ENCODE measurements at regions not wholly inside any gene's neighbourhood (a gene's known extent, or its start where the extent isn't known, plus 50 kb on each side); places are given as distances from the start of the nearest gene placed in this dataset.

DNA sequence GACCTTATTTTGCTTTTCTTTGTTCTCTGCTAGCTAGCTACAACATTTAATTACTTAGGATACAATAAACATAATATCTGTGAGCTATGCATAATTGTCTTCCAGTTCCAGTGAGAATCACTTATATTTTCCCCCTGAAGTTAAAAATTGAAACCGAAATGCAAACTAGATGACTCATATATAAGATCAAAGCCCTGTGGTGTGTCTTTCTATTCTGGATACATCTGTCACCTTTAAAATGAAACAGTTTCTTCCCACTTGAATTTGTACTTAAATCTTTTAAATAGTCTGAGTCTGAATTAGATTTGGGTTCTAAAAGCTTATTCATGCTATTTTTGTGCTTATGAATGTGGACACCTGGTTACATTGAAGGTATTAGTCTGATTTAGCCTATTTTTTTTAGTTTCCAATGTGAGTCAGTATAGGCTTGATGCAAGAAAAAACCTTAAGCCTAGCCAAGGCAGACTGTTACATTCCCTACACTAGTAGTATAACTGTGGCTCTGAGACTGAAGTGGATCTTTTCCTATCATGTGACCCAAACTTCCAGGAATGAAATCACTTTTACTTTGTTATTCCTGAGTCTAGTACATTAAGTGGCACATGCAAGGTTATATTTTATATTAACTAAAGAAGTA, 703.5 kb upstream of the RGMB start:
- DNase-seq, result no peak

DNA sequence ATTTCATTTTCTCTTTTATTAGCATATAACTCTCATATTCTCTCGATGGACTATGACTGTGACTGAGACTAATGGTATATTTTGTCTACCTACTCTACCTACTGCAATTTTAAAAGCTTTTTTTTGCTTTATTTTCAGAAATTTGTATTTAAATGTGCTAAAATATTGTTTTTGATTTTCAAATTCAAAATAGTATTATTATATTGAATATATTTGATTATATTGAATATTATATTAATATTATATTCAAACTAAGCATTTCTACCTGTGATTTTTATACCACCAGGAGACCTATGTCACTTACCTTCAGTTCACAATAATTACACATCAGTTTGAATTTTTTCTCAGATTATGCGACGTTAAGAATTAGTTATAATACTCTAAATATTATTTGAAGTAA, 700.5 kb upstream of the RGMB start:
- no peak for DNase-seq

DNA sequence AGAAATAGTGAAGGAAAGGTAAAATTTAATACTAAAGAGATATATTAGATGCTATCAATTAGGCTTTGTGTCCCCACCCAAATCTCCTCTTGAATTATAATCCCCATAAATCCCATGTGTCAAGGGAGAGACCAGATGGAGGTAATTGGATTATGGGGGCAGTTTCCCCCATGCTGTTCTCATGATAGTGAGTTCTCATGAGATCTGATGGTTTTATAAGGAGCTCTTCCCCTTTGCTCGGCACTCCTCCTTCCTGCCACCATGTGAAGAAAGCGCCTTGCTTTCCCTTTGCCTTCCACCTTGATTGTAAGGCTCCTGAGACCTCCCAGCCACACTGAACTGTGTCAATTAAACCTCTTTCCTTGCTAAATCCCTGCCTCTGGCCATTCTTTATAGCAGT, 697.0 kb upstream of the RGMB start:
- no peak for DNase-seq

DNA sequence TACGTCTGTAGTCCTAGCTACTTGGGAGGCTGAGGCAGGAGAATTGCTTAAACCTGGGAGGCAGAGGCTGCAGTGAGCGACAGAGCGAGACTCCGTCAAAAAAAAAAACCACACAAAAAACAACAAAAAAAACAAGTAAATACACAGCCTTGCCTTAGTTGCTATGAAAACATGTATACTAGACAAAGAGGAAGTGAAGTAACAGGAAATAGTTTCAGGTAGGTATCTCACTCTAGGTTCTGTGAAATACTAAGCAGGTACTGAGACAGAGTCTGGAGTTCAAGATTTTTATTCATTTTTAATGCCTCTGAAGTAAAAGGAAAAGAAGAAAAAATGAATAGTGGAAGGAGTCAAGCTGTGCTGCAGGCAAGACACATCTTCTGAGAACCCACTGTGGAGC, 687.9 kb upstream of the RGMB start:
- no peak for DNase-seq

DNA sequence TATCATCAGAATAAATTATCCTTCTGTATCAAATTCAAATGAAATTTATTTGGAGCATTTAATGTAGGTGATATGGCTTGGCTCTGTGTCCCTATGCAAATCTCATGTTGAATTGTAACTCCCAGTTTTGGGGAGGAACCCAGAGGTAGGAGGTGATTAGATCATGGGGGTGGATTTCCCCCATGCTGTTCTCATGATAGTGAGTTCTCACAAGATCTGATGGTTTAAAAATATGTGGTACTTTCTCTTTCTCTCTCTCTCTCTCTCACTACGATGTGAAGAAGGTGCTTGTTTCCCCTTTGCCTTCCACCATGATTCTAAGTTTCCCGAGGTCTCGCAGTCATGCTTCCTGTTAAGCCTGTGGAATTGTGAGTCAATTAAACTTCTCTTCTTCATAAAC, 678.4 kb upstream of the RGMB start:
- DNase-seq, result no peak

DNA sequence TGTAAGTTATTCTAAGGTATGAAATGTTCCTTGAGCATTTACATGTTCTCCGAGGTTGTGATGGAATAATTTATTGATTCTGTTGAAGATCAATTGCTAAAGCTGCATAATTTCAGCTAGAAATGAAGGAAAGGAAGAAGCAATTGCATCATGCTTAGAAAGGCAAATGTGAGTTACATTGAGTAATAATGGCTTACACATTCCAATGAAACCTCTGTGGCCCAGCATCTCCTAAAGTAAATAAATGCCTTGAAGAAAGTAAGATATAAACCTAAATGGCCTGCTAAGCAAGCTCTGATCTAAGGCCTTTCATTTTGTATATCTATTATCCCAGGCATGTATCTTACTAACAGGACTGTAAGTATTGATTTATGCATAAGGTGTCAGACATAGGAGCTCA, 677.3 kb upstream of the RGMB start:
- no peak for DNase-seq

DNA sequence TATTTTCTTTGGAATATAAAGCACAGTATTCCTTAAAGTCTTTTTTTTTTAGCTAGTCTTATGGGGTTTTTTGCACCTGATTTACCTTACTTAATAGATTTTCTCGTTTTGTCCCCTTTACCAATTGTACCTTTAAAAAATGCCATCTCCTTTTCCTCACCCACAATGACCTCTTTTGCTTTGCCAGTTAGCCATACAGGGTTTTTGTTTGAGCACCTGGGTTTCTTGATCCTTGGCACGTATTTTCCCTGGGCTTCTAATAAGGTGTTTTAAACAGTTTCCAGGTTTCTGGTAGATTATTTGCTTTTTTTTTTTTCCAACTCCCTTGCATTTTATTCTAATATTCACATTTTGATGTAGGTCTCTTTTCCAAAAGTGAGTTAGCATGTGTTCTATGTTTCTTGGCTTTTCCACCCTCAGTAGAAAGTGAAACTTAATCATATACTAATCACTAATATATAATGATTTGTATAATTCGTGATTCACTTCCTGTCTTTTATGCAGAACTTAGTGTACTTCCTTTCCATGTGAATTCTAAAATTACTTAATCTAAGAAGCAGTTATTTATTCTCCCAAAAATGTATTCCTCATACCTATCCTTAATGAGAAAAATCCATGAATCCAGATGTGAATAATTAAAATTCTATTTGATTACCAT, 673.9 kb upstream of the RGMB start:
- DNase-seq, result no peak

DNA sequence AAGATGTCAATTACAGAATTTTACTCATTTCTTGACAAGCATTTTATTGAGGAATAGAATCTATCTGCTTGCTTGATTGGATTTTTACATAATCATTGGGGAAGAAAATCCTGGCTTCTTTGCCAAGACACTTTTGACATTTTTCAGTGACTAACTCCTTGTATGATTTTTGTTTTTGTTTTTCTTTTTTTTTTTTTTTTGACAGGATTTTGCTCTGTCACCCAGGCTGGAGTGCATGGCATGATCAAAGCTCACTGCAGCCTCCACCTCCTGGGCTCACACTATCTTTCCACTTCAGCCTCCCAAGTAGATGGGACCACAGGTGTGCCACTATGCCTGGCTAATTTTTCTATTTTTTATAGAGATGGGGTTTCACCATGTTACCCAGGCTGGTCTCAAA, 672.3 kb upstream of the RGMB start:
- DNase-seq, result no peak

DNA sequence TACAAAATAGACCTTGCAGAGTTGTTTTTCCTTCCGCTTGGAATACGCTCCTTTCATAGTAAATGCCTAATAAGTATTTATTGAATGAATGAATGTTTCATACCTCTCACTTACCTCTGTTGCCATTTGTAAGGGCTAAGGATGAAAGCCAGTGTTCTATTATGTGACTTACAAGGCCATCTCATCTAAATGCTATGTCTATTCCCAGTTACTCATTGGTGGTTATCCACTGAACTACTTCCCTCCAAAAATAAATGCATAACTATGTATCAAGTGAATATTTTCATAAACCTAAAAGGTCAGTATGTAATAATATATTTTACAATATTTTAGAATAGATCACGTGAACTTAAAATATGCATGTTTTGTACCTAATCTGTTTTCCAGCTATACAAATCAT, 670.5 kb upstream of the RGMB start:
- no peak for DNase-seq

DNA sequence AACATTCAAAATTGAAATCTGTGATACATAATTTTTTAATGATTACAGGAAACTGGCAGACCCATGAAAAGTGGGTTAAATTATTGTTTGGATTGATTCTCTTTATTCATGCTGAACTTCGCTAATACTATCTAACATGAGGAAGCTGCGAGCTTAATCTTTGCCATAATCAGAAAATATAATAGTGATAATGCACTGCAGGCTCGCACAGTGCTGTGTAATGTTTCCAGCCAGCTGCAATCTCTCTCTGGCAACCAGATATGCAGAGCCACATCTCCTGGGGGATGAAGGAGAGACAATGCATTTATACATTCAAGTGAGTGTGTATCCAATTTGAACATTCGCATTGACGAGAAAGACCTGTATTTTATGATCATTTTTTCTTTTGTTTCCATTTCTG, 669.7 kb upstream of the RGMB start:
- DNase-seq, result no peak

DNA sequence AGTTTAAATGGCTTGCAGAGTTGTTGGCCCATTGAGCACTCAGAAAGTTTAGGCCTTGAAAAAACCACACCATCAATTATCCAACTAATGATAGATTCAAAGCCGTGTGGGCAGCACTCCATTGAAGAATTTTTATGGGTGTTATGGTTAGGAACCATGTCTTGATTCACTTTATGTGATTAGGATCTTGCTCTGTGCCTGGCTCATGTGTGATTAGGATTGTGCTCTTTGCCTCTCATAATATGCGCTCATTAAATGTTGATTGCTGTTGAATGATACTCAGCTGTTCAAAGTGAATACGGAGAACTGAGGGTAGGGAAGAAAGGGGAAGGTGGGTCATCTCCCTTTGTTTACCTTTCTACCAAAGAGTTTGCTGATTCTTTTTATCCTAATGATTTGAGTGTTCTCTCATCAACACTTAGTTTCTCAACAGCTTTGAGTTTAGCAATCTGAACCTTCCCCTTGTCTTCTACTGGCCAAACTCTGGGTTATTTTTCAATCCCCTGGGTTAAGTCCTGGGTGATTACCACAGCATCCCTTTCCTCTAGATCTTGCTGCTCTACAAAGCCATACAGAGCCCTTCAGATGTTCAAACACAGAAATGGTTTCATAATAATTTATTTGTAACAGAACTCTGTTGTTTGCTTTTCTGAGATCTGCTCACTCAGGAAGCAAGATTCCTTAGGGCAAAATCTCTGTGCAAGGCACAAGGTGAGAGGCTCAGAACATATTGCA, 668.8 kb upstream of the RGMB start:
- no peak for DNase-seq

DNA sequence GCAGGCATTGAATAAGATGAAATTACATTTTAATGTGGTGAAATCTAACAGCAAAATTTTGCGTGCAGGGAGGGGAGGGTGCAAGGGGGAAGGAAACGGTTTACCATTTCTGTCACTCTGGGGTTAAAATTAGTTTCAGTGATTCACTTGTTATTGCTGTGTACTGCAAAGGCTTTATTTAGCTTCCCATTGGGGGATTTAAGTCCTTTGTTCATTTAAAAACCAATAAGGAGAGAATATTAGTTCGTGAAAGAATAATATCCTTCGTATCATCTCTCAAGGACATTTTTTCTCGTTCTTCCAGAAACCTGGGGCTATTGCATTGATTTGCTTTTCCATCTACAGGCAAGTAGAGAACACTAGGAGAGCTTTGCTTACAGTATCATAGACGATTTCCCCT, 667.8 kb upstream of the RGMB start:
- DNase-seq, result no peak

DNA sequence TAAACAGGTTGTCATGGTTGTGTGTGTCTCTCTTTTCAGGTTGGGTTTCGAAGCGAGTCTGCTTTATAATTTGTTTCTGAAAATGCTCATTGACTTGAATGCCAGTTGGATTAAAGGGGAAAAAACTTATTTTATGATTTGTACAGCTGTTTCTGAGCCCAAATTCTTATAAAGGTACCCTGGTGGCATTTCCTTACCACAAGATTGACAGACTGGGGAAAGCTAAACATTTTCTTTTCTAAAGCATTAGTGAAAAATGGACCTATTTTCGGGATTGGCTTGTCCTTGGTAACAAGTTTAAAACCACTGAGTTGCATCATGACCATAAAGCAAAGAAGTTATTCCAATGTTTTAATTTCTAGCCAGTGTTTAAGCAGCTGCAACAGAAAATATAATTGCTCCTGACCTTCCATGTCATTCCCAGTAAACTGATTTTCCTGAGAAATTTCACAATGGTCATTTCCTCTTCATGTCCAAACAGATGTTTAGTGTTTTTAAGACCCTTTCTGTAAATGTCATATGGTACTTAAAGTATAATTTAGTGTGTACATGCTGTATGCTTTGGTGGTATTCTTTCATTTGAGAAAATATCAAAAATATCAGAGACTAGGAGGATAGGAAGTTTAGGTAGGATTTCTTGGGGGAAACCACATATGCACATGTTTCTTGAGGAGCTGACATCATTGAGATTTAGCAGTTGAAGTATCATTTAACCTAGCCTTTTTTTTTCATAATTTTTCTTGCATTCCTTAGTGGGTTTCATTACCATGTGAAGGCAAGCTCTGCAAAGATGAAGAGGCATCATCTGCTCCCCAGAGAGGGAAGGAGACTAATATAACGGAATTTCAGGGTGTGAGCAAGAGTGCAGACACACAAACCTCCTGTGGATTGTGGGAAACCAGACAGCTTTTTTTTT, 667.1 kb upstream of the RGMB start:
- no peak for DNase-seq

DNA sequence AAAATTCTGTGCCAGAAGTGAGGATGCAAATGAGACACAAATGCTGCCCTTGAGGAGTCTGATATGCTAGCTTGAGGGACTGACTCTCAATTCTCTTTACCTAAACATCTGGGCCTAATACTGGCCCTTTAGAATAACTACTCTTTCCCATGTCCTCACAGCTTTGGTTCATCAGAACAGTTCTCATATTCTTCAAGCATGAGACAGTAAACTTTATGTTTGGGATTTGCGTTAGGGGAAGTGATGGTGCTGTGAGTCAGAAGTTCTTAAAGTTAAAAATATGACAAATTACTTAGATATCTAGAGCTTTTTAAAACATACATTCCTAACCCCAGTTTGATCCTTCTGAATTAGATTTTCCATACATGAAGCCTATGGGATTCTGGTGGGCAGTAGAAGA, 665.0 kb upstream of the RGMB start:
- no peak for DNase-seq

DNA sequence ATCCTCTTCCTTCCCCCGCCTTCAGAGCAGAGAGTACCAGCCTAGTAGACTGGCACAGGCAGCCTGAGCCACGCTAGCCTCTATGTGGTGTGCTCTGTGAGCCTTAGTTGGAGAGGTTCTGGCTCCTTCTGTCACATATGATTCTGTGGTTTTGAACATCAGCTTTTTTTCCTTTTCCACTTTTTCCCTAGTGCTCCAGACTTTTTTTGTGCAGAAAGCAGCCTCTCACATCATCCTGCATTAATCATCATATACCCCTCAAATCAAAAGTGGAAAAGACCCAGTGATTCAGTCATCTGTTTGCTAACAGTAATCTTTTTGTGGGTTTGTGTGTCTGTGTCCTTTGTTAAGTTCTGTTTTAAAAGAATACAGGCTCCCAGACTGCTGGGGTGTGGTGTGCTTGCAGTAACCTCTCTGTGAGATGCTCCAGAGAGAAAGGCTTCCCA, 663.9 kb upstream of the RGMB start:
- no peak for DNase-seq

DNA sequence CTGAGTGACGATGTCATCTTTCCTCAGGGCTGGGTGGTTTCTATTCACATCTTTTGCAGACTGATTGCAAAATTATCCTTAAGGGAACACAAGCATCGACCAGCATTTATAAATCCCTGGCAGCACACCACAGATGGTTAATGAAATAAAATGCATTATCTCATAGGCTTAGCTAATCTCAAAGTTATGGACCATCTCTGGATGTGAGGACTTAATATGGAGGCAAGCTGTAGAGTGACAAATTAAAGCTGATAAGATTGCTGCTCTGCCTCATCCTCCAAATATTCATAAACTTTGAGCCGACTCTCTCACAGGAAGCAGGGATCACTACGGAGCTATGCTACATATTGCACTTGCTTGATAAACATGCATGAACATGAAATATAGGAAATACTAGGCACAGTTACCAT, 663.2 kb upstream of the RGMB start:
- no peak for DNase-seq

DNA sequence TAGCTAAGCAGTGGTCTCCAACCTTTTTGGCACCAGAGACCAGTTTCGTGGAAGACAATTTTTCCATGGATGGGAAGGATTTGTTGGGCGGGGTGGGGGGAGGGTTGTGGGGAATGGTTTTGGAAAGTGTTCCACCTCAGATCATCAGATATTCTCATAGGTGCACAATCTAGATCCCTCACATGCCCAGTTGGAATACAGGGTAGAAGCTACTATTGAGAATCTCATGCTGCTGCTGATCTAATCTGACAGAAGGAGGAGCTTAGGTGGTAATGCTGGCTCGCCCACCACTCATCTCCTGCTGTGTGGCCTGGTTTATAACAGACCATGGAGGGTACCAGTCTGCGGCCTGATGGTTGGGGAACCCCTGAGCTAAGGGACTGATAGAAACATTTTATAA, 662.7 kb upstream of the RGMB start:
- no peak for DNase-seq

DNA sequence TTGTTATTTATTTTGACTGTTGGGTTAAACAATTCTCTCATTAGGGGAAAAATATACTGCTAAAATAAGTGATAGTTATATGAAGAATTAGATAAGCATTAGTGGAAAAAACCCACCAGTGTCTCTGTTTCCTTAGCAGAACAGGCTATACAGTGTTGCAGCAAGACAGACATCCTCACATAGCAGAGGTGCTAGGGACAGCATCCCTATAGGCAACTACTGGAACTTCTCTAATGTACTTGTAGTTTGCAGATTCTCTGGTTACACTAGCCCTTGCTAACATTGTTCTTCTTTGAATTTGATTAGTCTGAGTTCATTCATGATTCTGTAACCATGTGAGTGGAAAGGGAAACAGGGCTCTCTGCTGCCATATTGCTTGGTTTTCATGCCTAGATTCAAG, 661.8 kb upstream of the RGMB start:
- DNase-seq, result no peak

DNA sequence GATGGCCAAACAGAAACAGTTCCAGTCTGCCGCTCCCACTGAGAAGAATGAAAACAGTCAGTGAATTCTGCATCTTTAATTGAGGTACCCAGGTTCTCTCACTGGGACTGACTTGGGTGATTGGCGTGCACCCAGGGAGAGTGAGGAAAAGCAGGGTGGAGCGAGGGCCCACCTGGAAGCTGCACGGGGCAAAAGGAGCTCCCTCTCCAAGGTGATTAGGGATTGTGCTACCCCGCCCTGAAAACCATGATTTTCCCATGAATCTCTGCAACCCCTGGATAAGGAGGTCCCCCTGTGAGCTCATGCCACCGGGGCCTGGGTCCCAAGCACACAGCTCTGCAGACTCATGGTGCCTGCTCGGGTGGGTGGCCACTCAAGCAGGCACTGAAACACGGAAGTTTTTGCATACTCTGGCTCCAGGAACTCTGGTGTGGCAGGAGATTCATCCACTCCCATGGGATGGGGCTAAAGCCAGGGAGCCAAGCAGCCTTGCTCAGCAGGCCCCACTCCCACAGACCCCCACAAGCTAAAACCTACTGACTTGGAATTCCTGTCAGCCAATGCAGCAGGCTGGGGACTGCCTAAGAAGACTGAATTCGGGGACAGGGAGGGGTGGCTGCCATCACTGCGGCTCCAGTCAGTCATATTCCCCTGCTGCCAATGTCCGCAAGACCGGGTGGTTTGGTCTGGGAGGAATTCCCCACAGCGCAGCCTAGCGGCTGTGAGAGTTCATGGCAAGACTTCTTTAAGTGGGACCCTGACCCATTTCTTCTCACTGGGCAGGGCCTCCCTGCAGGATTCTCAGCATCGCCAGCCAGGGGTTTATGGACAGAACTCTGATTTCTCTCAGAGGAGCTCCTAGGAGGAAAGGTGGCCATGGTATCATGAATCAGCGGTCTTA, 652.2 kb upstream of the RGMB start:
- no peak for DNase-seq

DNA sequence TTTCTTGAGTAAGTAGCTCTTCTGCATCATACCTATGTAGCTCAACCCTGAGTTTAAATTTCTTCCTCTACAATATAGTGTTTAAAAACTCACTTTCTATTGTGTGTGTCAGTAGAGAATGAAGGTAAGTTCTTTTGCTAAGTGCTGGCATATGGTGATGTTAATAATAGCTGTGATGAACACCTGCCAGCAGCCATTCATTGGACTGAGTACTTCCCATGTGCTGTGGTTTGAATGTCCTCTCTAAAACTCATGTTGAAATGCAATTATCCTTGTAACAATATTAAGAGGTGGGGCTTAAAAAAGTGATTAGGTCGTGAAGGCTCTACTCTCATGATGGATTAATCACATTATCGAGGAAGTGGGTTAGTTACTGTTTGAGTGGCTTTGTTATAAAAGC, 645.2 kb upstream of the RGMB start:
- no peak for DNase-seq

DNA sequence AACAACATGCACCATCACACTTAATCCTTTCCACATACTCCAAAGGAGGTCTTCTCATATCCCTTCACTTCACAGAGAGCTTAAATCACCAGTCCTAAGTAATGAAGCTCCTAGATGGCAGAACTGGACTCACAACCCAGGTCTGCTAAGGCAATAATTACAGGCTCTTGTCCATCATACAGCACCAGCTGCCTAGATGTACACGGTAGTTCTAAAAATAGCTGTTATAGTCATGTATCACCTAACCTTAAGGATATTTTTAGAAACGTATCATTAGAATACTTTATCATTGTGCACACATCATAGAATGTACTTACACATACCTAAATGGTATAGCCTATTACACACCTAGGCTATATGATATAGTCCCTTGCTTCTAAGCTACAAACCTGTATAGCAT, 644.6 kb upstream of the RGMB start:
- no peak for DNase-seq

Data from right kidney (tissue), 1 donor.